ENCODE measurements at regions not wholly inside any gene's neighbourhood (a gene's known extent, or its start where the extent isn't known, plus 50 kb on each side); places are given as distances from the start of the nearest gene placed in this dataset.
A peak's percentile ranks its signal among the peaks of the same experiment; 100 is the strongest.

GRCh38 chr11:95302211-95302610 is 71.2 kb upstream of the SESN3 start:
- Histone ChIP-seq H3K36me3 (ENCODE audit: control insufficient read depth, insufficient read depth, low read length) (no peaks in the 10 kb centered on the region), H3K9ac (ENCODE audit: low read length) (no peak overlapping the region), H3K4me3 (ENCODE audit: low read length) (no peak overlapping the region), H3K18ac (ENCODE audit: low read length) (no peak overlapping the region), H3K23ac (ENCODE audit: low read length) (no peak overlapping the region), H2BK120ac (ENCODE audit: low read depth, low read length) (no peak overlapping the region), H3K4me2 (ENCODE audit: low read length) (no peak overlapping the region), H2BK5ac (ENCODE audit: low read length) (no peak overlapping the region), H3K4ac (ENCODE audit: low read depth, low read length) (no peak overlapping the region), H3K56ac (ENCODE audit: low read length) (no peak overlapping the region), H3K79me1 (ENCODE audit: low read length) (no peaks in the 10 kb centered on the region), H2BK15ac (replicated peaks; ENCODE audit: low read depth) (no peak overlapping the region), H3K27ac (ENCODE audit: low read depth, low read length) (no peak overlapping the region), H3K4me1 (ENCODE audit: control insufficient read depth, low read depth, low read length) (peaks cover 5% of the 10 kb centered on the region), H3K27me3 (ENCODE audit: insufficient read depth, low read length, poor library complexity) (no peaks in the 10 kb centered on the region), H4K5ac (ENCODE audit: low read length) (no peak overlapping the region), H4K8ac (ENCODE audit: low read depth, low read length) (no peak overlapping the region), H2AK5ac (ENCODE audit: low read length) (no peak overlapping the region), H3K79me2 (ENCODE audit: control insufficient read depth, insufficient read depth, low read length) (no peaks in the 10 kb centered on the region)
- DNase-seq: no peak
- no CpG with 5 or more reads among the region's 4 CpGs for WGBS (ENCODE audit: extremely low coverage, insufficient coverage, low lambda C conversion rate)

- Histone ChIP-seq H4K5ac (ENCODE audit: low read length) (no peak overlapping the region), H3K9ac (ENCODE audit: low read length) (no peak overlapping the region), H2AK5ac (ENCODE audit: low read length) (no peak overlapping the region), H3K18ac (ENCODE audit: low read length) (no peak overlapping the region), H3K4ac (ENCODE audit: low read depth, low read length) (no peak overlapping the region), H3K23ac (ENCODE audit: low read length) (no peak overlapping the region), H3K56ac (ENCODE audit: low read length) (no peak overlapping the region), H3K4me3 (ENCODE audit: low read length) (no peak overlapping the region), H3K4me1 (ENCODE audit: control insufficient read depth, low read depth, low read length) (peaks cover 5% of the 10 kb centered on the region), H3K36me3 (ENCODE audit: control insufficient read depth, insufficient read depth, low read length) (no peaks in the 10 kb centered on the region), H3K27ac (ENCODE audit: low read depth, low read length) (no peak overlapping the region), H2BK15ac (replicated peaks; ENCODE audit: low read depth) (no peak overlapping the region), H2BK120ac (ENCODE audit: low read depth, low read length) (no peak overlapping the region), H3K79me1 (ENCODE audit: low read length) (no peaks in the 10 kb centered on the region), H2BK5ac (ENCODE audit: low read length) (no peak overlapping the region), H3K79me2 (ENCODE audit: control insufficient read depth, insufficient read depth, low read length) (no peaks in the 10 kb centered on the region), H3K27me3 (ENCODE audit: insufficient read depth, low read length, poor library complexity) (no peaks in the 10 kb centered on the region), H4K8ac (ENCODE audit: low read depth, low read length) (no peak overlapping the region), H3K4me2 (ENCODE audit: low read length) (no peak overlapping the region)
- WGBS (ENCODE audit: extremely low coverage, insufficient coverage, low lambda C conversion rate): no CpG with 5 or more reads among the region's 4 CpGs
- no peak for DNase-seq
These were observed 70.5 kb upstream of the SESN3 start for GRCh38 chr11:95301474-95301873.

GRCh38 chr11:95299078-95299679 is 68.2 kb upstream of the SESN3 start:
- Histone ChIP-seq H3K18ac (ENCODE audit: low read length) (peak overlapping the region; percentile 86), H3K4me2 (ENCODE audit: low read length) (no peak overlapping the region), H3K27ac (ENCODE audit: low read depth, low read length) (no peak overlapping the region), H3K4me3 (ENCODE audit: low read length) (no peak overlapping the region), H2BK120ac (ENCODE audit: low read depth, low read length) (no peak overlapping the region), H3K56ac (ENCODE audit: low read length) (no peak overlapping the region), H3K36me3 (ENCODE audit: control insufficient read depth, insufficient read depth, low read length) (no peaks in the 10 kb centered on the region), H3K4ac (ENCODE audit: low read depth, low read length) (no peak overlapping the region), H2BK15ac (replicated peaks; ENCODE audit: low read depth) (no peak overlapping the region), H4K8ac (ENCODE audit: low read depth, low read length) (no peak overlapping the region), H3K9ac (ENCODE audit: low read length) (no peak overlapping the region), H2BK5ac (ENCODE audit: low read length) (no peak overlapping the region), H2AK5ac (ENCODE audit: low read length) (no peak overlapping the region), H3K79me2 (ENCODE audit: control insufficient read depth, insufficient read depth, low read length) (no peaks in the 10 kb centered on the region), H3K4me1 (ENCODE audit: control insufficient read depth, low read depth, low read length) (peaks cover 5% of the 10 kb centered on the region), H3K79me1 (ENCODE audit: low read length) (no peaks in the 10 kb centered on the region), H3K23ac (ENCODE audit: low read length) (no peak overlapping the region), H3K27me3 (ENCODE audit: insufficient read depth, low read length, poor library complexity) (no peaks in the 10 kb centered on the region), H4K5ac (ENCODE audit: low read length) (no peak overlapping the region)
- DNase-seq: no peak
- no CpG with 5 or more reads among the region's 9 CpGs for WGBS (ENCODE audit: extremely low coverage, insufficient coverage, low lambda C conversion rate)

- Histone ChIP-seq H4K5ac (ENCODE audit: low read length) (no peak overlapping the region), H4K8ac (ENCODE audit: low read depth, low read length) (no peak overlapping the region), H3K23ac (ENCODE audit: low read length) (peak overlapping the region; percentile 31), H3K79me1 (ENCODE audit: low read length) (no peaks in the 10 kb centered on the region), H3K4me3 (ENCODE audit: low read length) (no peak overlapping the region), H3K56ac (ENCODE audit: low read length) (no peak overlapping the region), H3K27me3 (ENCODE audit: insufficient read depth, low read length, poor library complexity) (no peaks in the 10 kb centered on the region), H3K4me1 (ENCODE audit: control insufficient read depth, low read depth, low read length) (peaks cover 6% of the 10 kb centered on the region), H3K9ac (ENCODE audit: low read length) (no peak overlapping the region), H3K18ac (ENCODE audit: low read length) (peak overlapping the region; percentile 29), H3K4ac (ENCODE audit: low read depth, low read length) (no peak overlapping the region), H3K27ac (ENCODE audit: low read depth, low read length) (no peak overlapping the region), H2BK120ac (ENCODE audit: low read depth, low read length) (no peak overlapping the region), H3K4me2 (ENCODE audit: low read length) (no peak overlapping the region), H2AK5ac (ENCODE audit: low read length) (no peak overlapping the region), H3K79me2 (ENCODE audit: control insufficient read depth, insufficient read depth, low read length) (no peaks in the 10 kb centered on the region), H2BK5ac (ENCODE audit: low read length) (no peak overlapping the region), H3K36me3 (ENCODE audit: control insufficient read depth, insufficient read depth, low read length) (no peaks in the 10 kb centered on the region), H2BK15ac (replicated peaks; ENCODE audit: low read depth) (no peak overlapping the region)
- WGBS (ENCODE audit: extremely low coverage, insufficient coverage, low lambda C conversion rate): no CpG with 5 or more reads among the region's 1 CpG
- peak; percentile 30 for DNase-seq
These were observed 66.9 kb upstream of the SESN3 start for GRCh38 chr11:95297680-95298452.

- H3K9ac ChIP-seq (ENCODE audit: low read length): no peak overlapping the region
- H3K56ac ChIP-seq (ENCODE audit: low read length): no peak overlapping the region
- no peak overlapping the region for H2AK5ac ChIP-seq (ENCODE audit: low read length)
- no peak overlapping the region for H3K18ac ChIP-seq (ENCODE audit: low read length)
- no peak overlapping the region for H2BK120ac ChIP-seq (ENCODE audit: low read depth, low read length)
- no peak overlapping the region for H3K4me2 ChIP-seq (ENCODE audit: low read length)
- H3K4ac ChIP-seq (ENCODE audit: low read depth, low read length): no peak overlapping the region
- H3K23ac ChIP-seq (ENCODE audit: low read length): no peak overlapping the region
- H3K4me1 ChIP-seq (ENCODE audit: control insufficient read depth, low read depth, low read length): peaks cover 8% of the 10 kb centered on the region
- no peak overlapping the region for H3K4me3 ChIP-seq (ENCODE audit: low read length)
- H3K36me3 ChIP-seq (ENCODE audit: control insufficient read depth, insufficient read depth, low read length): no peaks in the 10 kb centered on the region
- no peak overlapping the region for H4K5ac ChIP-seq (ENCODE audit: low read length)
- no peaks in the 10 kb centered on the region for H3K79me1 ChIP-seq (ENCODE audit: low read length)
- H3K79me2 ChIP-seq (ENCODE audit: control insufficient read depth, insufficient read depth, low read length): no peaks in the 10 kb centered on the region
- no peaks in the 10 kb centered on the region for H3K27me3 ChIP-seq (ENCODE audit: insufficient read depth, low read length, poor library complexity)
- no peak for DNase-seq
- no CpG with 5 or more reads among the region's 6 CpGs for WGBS (ENCODE audit: extremely low coverage, insufficient coverage, low lambda C conversion rate)
- H2BK5ac ChIP-seq (ENCODE audit: low read length): no peak overlapping the region
- no peak overlapping the region for H2BK15ac ChIP-seq (replicated peaks; ENCODE audit: low read depth)
- H3K27ac ChIP-seq (ENCODE audit: low read depth, low read length): no peak overlapping the region
- no peak overlapping the region for H4K8ac ChIP-seq (ENCODE audit: low read depth, low read length)
These were observed 65.6 kb upstream of the SESN3 start for GRCh38 chr11:95296621-95297025.

- Histone ChIP-seq H3K27me3 (ENCODE audit: insufficient read depth, low read length, poor library complexity) (no peaks in the 10 kb centered on the region), H2BK15ac (replicated peaks; ENCODE audit: low read depth) (no peak overlapping the region), H2BK5ac (ENCODE audit: low read length) (no peak overlapping the region), H3K9ac (ENCODE audit: low read length) (no peak overlapping the region), H3K4me3 (ENCODE audit: low read length) (no peak overlapping the region), H3K27ac (ENCODE audit: low read depth, low read length) (no peak overlapping the region), H3K4ac (ENCODE audit: low read depth, low read length) (no peak overlapping the region), H3K4me2 (ENCODE audit: low read length) (no peak overlapping the region), H4K5ac (ENCODE audit: low read length) (no peak overlapping the region), H3K79me1 (ENCODE audit: low read length) (no peaks in the 10 kb centered on the region), H3K18ac (ENCODE audit: low read length) (peak overlapping the region; percentile 46), H4K8ac (ENCODE audit: low read depth, low read length) (no peak overlapping the region), H2AK5ac (ENCODE audit: low read length) (no peak overlapping the region), H3K79me2 (ENCODE audit: control insufficient read depth, insufficient read depth, low read length) (no peaks in the 10 kb centered on the region), H3K23ac (ENCODE audit: low read length) (no peak overlapping the region), H3K36me3 (ENCODE audit: control insufficient read depth, insufficient read depth, low read length) (no peaks in the 10 kb centered on the region), H3K56ac (ENCODE audit: low read length) (no peak overlapping the region), H3K4me1 (ENCODE audit: control insufficient read depth, low read depth, low read length) (peaks cover 8% of the 10 kb centered on the region), H2BK120ac (ENCODE audit: low read depth, low read length) (no peak overlapping the region)
- no peak for DNase-seq
These were observed 65.2 kb upstream of the SESN3 start for GRCh38 chr11:95296165-95296564.

Data from mesendoderm (in vitro differentiated cells).